Keratinocyte (primary cell): ENCODE measurements at regions not wholly inside any gene's neighbourhood (a gene's known extent, or its start where the extent isn't known, plus 50 kb on each side); places are given as distances from the start of the nearest gene placed in this dataset.

Experiments used
- CTCF ChIP-seq, 3 experiments: IDR thresholded peaks in 1 of 3; conservative IDR thresholded peaks in 1 of 3; optimal IDR thresholded peaks in 1 of 3; 2 replicates in 2 of 3; 3 replicates in 1 of 3; pipeline versions ENCODE3 to v1.5.1; 2011; ENCODE audit warnings: low read length in 3 of 3, mild to moderate bottlenecking in 3 of 3, moderate library complexity in 2 of 3, control low read depth in 1 of 3, inconsistent platforms in 1 of 3; ENCODE audit not compliant: insufficient read depth in 2 of 3; ENCODE audit errors: extremely low read depth in 1 of 3
- EZH2 ChIP-seq: IDR thresholded peaks from one replicate; pipeline ENCODE4 v1.6.1; 2012; ENCODE audit warnings: inconsistent platforms, mild to moderate bottlenecking, low read length, moderate library complexity

DNA sequence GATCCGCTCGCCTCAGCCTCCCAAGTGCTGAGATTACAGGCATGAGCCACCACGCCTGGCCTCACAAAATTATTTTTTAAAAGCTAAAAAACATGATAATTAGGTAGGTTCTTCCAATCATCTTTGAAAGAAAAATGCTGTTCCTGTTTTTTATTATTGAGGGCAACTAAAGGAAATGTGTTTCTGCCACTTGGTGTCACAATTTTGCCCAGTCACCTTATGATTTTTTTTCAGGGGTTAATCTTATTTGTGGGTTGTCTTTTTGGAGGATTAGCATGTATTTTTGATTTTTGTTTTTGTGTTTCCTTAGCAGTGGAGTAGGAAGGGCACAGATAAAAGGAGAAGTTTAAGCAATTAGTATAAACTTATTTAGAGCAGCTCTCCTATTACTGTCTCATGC is 79.8 kb downstream of the PRORP start:
- no peak for TF ChIP-seq CTCF (optimal IDR thresholded peaks at IDR 0.05 in 1 of 3, IDR thresholded peaks at IDR 0.05 in 1 of 3, conservative IDR thresholded peaks at IDR 0.05 in 1 of 3; ENCODE audit: extremely low read depth in 1 of 3, insufficient read depth in 2 of 3, low read length in 3 of 3)
- no peak for TF ChIP-seq EZH2
